ENCODE measurements at regions not wholly inside any gene's neighbourhood (a gene's known extent, or its start where the extent isn't known, plus 50 kb on each side); places are given as distances from the start of the nearest gene placed in this dataset.

DNA sequence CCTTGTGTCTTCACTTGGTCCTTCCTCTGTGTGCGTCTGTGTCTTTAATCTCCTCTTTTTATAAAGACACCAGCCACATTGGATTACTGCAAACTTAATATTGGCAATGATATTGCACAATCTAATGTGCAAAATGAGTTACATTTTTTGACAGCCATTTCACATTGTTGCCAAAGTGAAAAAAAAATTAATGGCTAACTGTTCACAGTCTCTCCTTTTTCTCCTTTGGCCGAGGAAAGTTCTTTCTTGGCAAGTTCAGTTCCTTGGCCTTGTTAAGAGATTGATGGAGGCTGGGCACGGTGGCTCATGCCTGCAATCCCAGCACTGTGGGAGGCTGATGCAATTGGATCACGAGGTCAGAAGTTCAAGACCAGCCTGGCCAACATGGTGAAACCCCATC is 62.2 kb upstream of the ZNF280D start:
- ChIA-PET POLR2A (ENCODE audit: partially characterized antibody) (no interaction called here), CTCF (ENCODE audit: partially characterized antibody) (interaction anchor here (0.9 kb wide), 1 partner anchor 17 kb away, joined by 3 read pairs; no protein-coding TSS in a partner anchor)
- Histone ChIP-seq H2BK20ac (ENCODE audit: low read length) (no peak overlapping the region), H2BK15ac (ENCODE audit: low read length) (no peak overlapping the region), H3K4me2 (ENCODE audit: insufficient read depth in 1 of 2, low read depth in 2 of 2, low read length in 2 of 2) (no peak overlapping the region), H4K20me1 (replicated peaks in 1 of 2; ENCODE audit: control insufficient read depth in 1 of 2, insufficient read depth in 2 of 2, low read length in 2 of 2) (no peaks in the 10 kb centered on the region), H3K27me3 (replicated peaks in 1 of 4; ENCODE audit: control insufficient read depth in 3 of 4, extremely low read depth in 1 of 4, insufficient read depth in 3 of 4, low read length in 3 of 4) (no peaks in the 10 kb centered on the region), H3K9me3 (ENCODE audit: insufficient read depth in 2 of 2, low read depth in 1 of 2, low read length in 1 of 2) (peaks cover 0 to 3% of the 10 kb centered on the region in 2 experiments; a peak in 2 of 4 replicates), H3K23me2 (ENCODE audit: low read depth, low read length) (no peaks in the 10 kb centered on the region), H3K79me2 (ENCODE audit: control insufficient read depth in 1 of 2, insufficient read depth in 2 of 2, low read length in 2 of 2) (no peaks in the 10 kb centered on the region), H2AFZ (ENCODE audit: low read length) (no peak overlapping the region), H3K9ac (replicated peaks in 1 of 4; ENCODE audit: extremely low read depth in 1 of 4, low read depth in 3 of 4, low read length in 3 of 4) (no peak overlapping the region), H3K23ac (ENCODE audit: insufficient read length) (no peak overlapping the region), H2BK12ac (ENCODE audit: low read depth, low read length) (no peak overlapping the region), H2AK5ac (ENCODE audit: low read depth, low read length) (no peak overlapping the region), H3K18ac (ENCODE audit: extremely low read depth, low read length) (no peak overlapping the region), H3K56ac (replicated peaks; ENCODE audit: insufficient read length, low read depth, low read length) (no peak overlapping the region), H2BK5ac (ENCODE audit: low read depth, low read length) (no peak overlapping the region), H3K4ac (replicated peaks; ENCODE audit: insufficient read length, low read depth, low read length) (no peak overlapping the region), H3K4me1 (replicated peaks in 1 of 4; ENCODE audit: control insufficient read depth in 3 of 4, insufficient read depth in 4 of 4, low read length in 3 of 4) (no peaks in the 10 kb centered on the region), H3K79me1 (ENCODE audit: low read depth, low read length) (no peaks in the 10 kb centered on the region), H2BK120ac (replicated peaks; ENCODE audit: low read depth, low read length) (no peak overlapping the region), H4K5ac (ENCODE audit: insufficient read length, low read depth, low read length) (no peak overlapping the region), H4K8ac (ENCODE audit: extremely low read depth, insufficient read depth, low read length) (no peak overlapping the region), H4K91ac (replicated peaks; ENCODE audit: insufficient read length, low read length) (no peak overlapping the region), H3K27ac (ENCODE audit: low read depth, low read length) (no peak overlapping the region), H3K36me3 (ENCODE audit: control insufficient read depth in 2 of 4, insufficient read depth in 4 of 4, low read length in 3 of 4) (no peaks in the 10 kb centered on the region), H3K14ac (ENCODE audit: insufficient read length) (no peak overlapping the region), H3K4me3 (ENCODE audit: extremely low read depth in 1 of 4, insufficient read depth in 2 of 4, low read depth in 3 of 4, low read length in 4 of 4) (no peak overlapping the region)
- TF ChIP-seq CREB1 (IDR thresholded peaks at IDR 0.05) (no peak), JUND (IDR thresholded peaks at IDR 0.05; ENCODE audit: low read length) (no peak), TAF7 (optimal IDR thresholded peaks at IDR 0.05; ENCODE audit: borderline replicate concordance, low read depth, low read length) (no peak), BACH1 (IDR thresholded peaks at IDR 0.05; ENCODE audit: low read length) (no peak), CHD1 (IDR thresholded peaks at IDR 0.05; ENCODE audit: low read depth, low read length) (no peak), SP2 (IDR thresholded peaks at IDR 0.05; ENCODE audit: low read length) (no peak), RFX5 (IDR thresholded peaks at IDR 0.05; ENCODE audit: borderline replicate concordance, low read depth, low read length) (no peak)
- TF ChIP-seq, protein P1, sequence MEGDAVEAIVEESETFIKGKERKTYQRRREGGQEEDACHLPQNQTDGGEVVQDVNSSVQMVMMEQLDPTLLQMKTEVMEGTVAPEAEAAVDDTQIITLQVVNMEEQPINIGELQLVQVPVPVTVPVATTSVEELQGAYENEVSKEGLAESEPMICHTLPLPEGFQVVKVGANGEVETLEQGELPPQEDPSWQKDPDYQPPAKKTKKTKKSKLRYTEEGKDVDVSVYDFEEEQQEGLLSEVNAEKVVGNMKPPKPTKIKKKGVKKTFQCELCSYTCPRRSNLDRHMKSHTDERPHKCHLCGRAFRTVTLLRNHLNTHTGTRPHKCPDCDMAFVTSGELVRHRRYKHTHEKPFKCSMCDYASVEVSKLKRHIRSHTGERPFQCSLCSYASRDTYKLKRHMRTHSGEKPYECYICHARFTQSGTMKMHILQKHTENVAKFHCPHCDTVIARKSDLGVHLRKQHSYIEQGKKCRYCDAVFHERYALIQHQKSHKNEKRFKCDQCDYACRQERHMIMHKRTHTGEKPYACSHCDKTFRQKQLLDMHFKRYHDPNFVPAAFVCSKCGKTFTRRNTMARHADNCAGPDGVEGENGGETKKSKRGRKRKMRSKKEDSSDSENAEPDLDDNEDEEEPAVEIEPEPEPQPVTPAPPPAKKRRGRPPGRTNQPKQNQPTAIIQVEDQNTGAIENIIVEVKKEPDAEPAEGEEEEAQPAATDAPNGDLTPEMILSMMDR (IDR thresholded peaks at IDR 0.05; ENCODE audit: control extremely low read depth in 1 of 3, insufficient read depth in 1 of 3, low read depth in 1 of 3, low read length in 3 of 3): no peak
- no peak for FAIRE-seq
- no peak for DNase-seq (ENCODE audit: low read depth in 1 of 2, low spot score in 2 of 2)
- WGBS, 2 experiments (ENCODE audit: extremely low coverage in 1 of 2, insufficient coverage in 1 of 2, insufficient read length in 1 of 2, insufficient replicate concordance in 2 of 2, low coverage in 1 of 2, low lambda C conversion rate in 2 of 2, missing lambda C conversion rate in 1 of 2): 78% methylated on average over 4 of the region's 4 CpGs; no CpG with 5 or more reads in 1 of the 2 experiments
